ENCODE measurements at regions not wholly inside any gene's neighbourhood (a gene's known extent, or its start where the extent isn't known, plus 50 kb on each side); places are given as distances from the start of the nearest gene placed in this dataset.

DNA sequence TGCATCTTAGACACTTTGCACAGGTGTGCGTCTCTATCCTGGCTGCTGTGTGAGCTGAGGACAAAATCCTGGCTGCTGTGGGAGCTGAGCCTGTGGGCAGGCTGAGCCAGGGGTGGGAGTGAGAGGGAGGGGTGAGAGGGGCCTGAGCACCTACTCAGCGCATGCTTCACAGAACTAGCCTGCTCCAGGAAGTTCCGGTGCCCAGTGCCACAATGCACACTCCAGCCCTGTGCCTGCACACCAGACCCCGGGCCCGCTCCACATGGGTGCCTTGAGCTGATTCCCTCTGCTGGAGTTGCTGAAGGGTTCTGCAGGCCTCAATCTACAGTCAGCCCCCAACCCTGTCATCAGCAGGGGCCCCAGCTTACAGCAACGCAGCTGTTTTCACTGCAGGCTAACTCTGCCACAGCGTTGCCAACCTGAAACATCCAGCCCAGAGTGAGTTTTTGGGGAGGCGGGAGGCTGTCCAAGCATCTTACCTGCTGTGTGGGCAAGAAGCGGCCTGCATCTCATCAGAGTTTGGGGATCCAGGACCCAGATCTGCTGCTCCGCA is 1377.9 kb downstream of the TBC1D22A start:
- H3K4me3 ChIP-seq (replicated peaks; ENCODE audit: insufficient read depth, low read length) = no peak overlapping the region
- H3K27ac ChIP-seq (replicated peaks) = no peak overlapping the region
- no peaks in the 10 kb centered on the region for H3K27me3 ChIP-seq (ENCODE audit: insufficient read depth, poor library complexity, severe bottlenecking)
- TF ChIP-seq, protein P1, sequence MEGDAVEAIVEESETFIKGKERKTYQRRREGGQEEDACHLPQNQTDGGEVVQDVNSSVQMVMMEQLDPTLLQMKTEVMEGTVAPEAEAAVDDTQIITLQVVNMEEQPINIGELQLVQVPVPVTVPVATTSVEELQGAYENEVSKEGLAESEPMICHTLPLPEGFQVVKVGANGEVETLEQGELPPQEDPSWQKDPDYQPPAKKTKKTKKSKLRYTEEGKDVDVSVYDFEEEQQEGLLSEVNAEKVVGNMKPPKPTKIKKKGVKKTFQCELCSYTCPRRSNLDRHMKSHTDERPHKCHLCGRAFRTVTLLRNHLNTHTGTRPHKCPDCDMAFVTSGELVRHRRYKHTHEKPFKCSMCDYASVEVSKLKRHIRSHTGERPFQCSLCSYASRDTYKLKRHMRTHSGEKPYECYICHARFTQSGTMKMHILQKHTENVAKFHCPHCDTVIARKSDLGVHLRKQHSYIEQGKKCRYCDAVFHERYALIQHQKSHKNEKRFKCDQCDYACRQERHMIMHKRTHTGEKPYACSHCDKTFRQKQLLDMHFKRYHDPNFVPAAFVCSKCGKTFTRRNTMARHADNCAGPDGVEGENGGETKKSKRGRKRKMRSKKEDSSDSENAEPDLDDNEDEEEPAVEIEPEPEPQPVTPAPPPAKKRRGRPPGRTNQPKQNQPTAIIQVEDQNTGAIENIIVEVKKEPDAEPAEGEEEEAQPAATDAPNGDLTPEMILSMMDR (IDR thresholded peaks at IDR 0.05; ENCODE audit: insufficient read depth, low read length) = no peak
- no peak for TF ChIP-seq POLR2AphosphoS5 (IDR thresholded peaks at IDR 0.05; ENCODE audit: low read depth)
- TF ChIP-seq, protein P2, sequence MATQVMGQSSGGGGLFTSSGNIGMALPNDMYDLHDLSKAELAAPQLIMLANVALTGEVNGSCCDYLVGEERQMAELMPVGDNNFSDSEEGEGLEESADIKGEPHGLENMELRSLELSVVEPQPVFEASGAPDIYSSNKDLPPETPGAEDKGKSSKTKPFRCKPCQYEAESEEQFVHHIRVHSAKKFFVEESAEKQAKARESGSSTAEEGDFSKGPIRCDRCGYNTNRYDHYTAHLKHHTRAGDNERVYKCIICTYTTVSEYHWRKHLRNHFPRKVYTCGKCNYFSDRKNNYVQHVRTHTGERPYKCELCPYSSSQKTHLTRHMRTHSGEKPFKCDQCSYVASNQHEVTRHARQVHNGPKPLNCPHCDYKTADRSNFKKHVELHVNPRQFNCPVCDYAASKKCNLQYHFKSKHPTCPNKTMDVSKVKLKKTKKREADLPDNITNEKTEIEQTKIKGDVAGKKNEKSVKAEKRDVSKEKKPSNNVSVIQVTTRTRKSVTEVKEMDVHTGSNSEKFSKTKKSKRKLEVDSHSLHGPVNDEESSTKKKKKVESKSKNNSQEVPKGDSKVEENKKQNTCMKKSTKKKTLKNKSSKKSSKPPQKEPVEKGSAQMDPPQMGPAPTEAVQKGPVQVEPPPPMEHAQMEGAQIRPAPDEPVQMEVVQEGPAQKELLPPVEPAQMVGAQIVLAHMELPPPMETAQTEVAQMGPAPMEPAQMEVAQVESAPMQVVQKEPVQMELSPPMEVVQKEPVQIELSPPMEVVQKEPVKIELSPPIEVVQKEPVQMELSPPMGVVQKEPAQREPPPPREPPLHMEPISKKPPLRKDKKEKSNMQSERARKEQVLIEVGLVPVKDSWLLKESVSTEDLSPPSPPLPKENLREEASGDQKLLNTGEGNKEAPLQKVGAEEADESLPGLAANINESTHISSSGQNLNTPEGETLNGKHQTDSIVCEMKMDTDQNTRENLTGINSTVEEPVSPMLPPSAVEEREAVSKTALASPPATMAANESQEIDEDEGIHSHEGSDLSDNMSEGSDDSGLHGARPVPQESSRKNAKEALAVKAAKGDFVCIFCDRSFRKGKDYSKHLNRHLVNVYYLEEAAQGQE (IDR thresholded peaks at IDR 0.05; ENCODE audit: insufficient replicate concordance, low read depth) = no peak
- TF ChIP-seq GABPA (IDR thresholded peaks at IDR 0.05; ENCODE audit: low read depth) = no peak
- TF ChIP-seq SPI1 (IDR thresholded peaks at IDR 0.05; ENCODE audit: borderline replicate concordance, low read depth) = no peak
- DNase-seq (ENCODE audit: low read depth in 1 of 2, low spot score in 1 of 2) = no peak

DNA sequence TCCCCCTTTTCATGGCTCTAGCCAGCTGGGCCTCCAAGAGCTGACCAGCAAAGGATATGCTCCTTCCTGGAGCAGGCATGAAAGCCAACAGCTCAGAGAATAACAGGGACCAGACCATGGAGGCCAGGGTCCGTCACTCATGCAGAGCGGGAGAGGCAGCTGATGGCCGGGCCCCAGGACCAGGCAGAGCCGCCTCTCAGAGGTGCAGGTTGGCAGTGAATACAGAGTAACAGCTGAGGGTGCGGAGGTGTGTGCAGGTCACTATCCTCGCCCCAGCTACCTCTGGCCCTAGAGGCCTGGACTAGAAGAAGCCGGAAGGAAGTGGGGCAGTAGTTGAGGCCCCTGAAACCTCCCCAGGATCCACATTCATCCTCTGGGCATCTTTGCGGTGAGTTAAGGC is 1377.3 kb downstream of the TBC1D22A start:
- Histone ChIP-seq H3K27ac (replicated peaks) (no peak overlapping the region), H3K27me3 (ENCODE audit: insufficient read depth, poor library complexity, severe bottlenecking) (no peaks in the 10 kb centered on the region), H3K4me3 (replicated peaks; ENCODE audit: insufficient read depth, low read length) (no peak overlapping the region)
- no peak for DNase-seq (ENCODE audit: low read depth in 1 of 2, low spot score in 1 of 2)
- TF ChIP-seq POLR2AphosphoS5 (IDR thresholded peaks at IDR 0.05; ENCODE audit: low read depth) (no peak), SPI1 (IDR thresholded peaks at IDR 0.05; ENCODE audit: borderline replicate concordance, low read depth) (no peak), GABPA (IDR thresholded peaks at IDR 0.05; ENCODE audit: low read depth) (no peak)
- TF ChIP-seq, protein P1 (IDR thresholded peaks at IDR 0.05; ENCODE audit: insufficient read depth, low read length) = no peak
- TF ChIP-seq, protein P2 (IDR thresholded peaks at IDR 0.05; ENCODE audit: insufficient replicate concordance, low read depth) = no peak

DNA sequence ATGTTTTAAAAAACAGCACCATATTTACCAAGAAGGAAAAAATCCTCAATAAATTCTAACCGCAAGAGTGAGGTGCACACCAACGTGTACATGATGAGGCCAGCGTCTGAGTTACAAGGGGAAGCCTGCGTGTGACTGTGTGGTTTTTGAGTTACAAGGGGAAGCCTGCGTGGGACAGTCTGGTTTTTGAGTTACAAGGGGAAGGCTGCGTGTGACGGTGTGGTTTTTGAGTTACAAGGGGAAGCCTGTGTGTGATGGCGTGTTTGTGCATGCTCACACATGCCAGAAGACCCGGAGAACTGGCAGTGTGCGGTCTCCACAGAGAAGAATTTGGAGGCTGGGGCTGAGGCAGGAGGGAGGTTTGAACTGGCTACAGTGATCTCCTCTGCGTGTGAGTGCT is 1376.4 kb downstream of the TBC1D22A start:
- TF ChIP-seq, protein P1 (IDR thresholded peaks at IDR 0.05; ENCODE audit: insufficient read depth, low read length) = no peak
- TF ChIP-seq SPI1 (IDR thresholded peaks at IDR 0.05; ENCODE audit: borderline replicate concordance, low read depth) = peak; percentile 12; the same call in 1 of the 2 replicates
- TF ChIP-seq GABPA (IDR thresholded peaks at IDR 0.05; ENCODE audit: low read depth) = no peak
- TF ChIP-seq, protein P2 (IDR thresholded peaks at IDR 0.05; ENCODE audit: insufficient replicate concordance, low read depth) = no peak
- no peak for TF ChIP-seq POLR2AphosphoS5 (IDR thresholded peaks at IDR 0.05; ENCODE audit: low read depth)
- Histone ChIP-seq H3K4me3 (replicated peaks; ENCODE audit: insufficient read depth, low read length) (no peak overlapping the region), H3K27ac (replicated peaks) (no peak overlapping the region), H3K27me3 (ENCODE audit: insufficient read depth, poor library complexity, severe bottlenecking) (no peaks in the 10 kb centered on the region)
- DNase-seq (ENCODE audit: low read depth in 1 of 2, low spot score in 1 of 2) = peak in 1 of 2 experiments; percentile 14

All from HL-60 (cell line).